SU-DHL-6 (cell line): ENCODE measurements at regions not wholly inside any gene's neighbourhood (a gene's known extent, or its start where the extent isn't known, plus 50 kb on each side); places are given as distances from the start of the nearest gene placed in this dataset.

Source experiments
- CTCF ChIP-seq: fragments of 200-600 bp; sonication (generic); IDR thresholded peaks from one replicate; pipeline ENCODE4 v1.5.1; 2017; ENCODE audit warnings: antibody characterized with exemption, mild to moderate bottlenecking, low read length, moderate library complexity; ENCODE audit not compliant: insufficient read depth, poor library complexity, severe bottlenecking
- EZH2phosphoT487 ChIP-seq: fragments of 200-600 bp; sonication (generic), shearing (Covaris generic); conservative IDR thresholded peaks from 2 replicates; pipeline ENCODE4 v1.6.1; 2018; ENCODE audit warnings: mild to moderate bottlenecking, antibody characterized with exemption, low read length, moderate library complexity, mixed read lengths

- TF ChIP-seq CTCF (no peak), EZH2phosphoT487 (no peak)
Observed at GRCh38 chr5:63220244-63220643, 641.6 kb downstream of the LRRC70 start.
